Thyroid gland (tissue), 4 donors: ENCODE measurements at regions not wholly inside any gene's neighbourhood (a gene's known extent, or its start where the extent isn't known, plus 50 kb on each side); places are given as distances from the start of the nearest gene placed in this dataset.
"Not testable (repeated sequence)": the region's sequence is repeated elsewhere in the genome, so short reads cannot be mapped to it uniquely, and the experiment has no call there.

ENCODE experiments used
- DNase-seq, 2 donors: peaks; one replicate each; pipeline ENCODE4 v3.0.0-alpha.2; 2019
- H3K27ac ChIP-seq, 3 donors: fragments of 200-600 bp; sonication (generic); 1 replicate in 2 of 3; 2 replicates in 1 of 3; pipeline ENCODE4 v1.5.1; 2016 to 2019; ENCODE audit warnings: mild to moderate bottlenecking in 1 of 3, moderate library complexity in 1 of 3
- H3K27me3 ChIP-seq: fragments of 200-600 bp; sonication (generic); one replicate; pipeline ENCODE4 v1.5.1; 2019
- H3K36me3 ChIP-seq, 2 donors: fragments of 200-600 bp; sonication (generic); one replicate each; pipeline ENCODE4 v1.5.1; 2016 to 2019
- H3K4me1 ChIP-seq, 2 donors: fragments of 200-600 bp; sonication (generic); one replicate each; pipeline ENCODE4 v1.5.1; 2017 to 2019
- H3K4me3 ChIP-seq, 3 donors: fragments of 200-600 bp; sonication (generic); replicated peaks in 1 of 3; 1 replicate in 2 of 3; 2 replicates in 1 of 3; pipeline ENCODE4 v1.5.1; 2016; ENCODE audit warnings: mild to moderate bottlenecking in 1 of 3
- H3K9me3 ChIP-seq: fragments of 200-600 bp; sonication (generic); one replicate; pipeline ENCODE4 v1.5.1; 2017
- POLR2A ChIP-seq, 2 donors: fragments of 450-650 bp; IDR thresholded peaks; one replicate each; pipeline ENCODE4 v1.6.1; 2017; ENCODE audit warnings: antibody characterized with exemption in 2 of 2, mild to moderate bottlenecking in 2 of 2, moderate library complexity in 1 of 2
- WGBS, 2 donors: methylation state at CpG; one replicate each; pipeline ENCODE4 v1.1.5; 2017; 5-methylcytosine and 5-hydroxymethylcytosine counted together
- intact Hi-C: fragments of 100-400 bp; cut with DNase I; formaldehyde crosslinking; loops from one replicate; pipeline ENCODE4 v1.15.1; 2023
- TF ChIP-seq, protein P1 (sequence below), 6 experiments: fragments of 200-600 bp in 3 of 6; fragments of 450-650 bp in 3 of 6; sonication (generic) in 3 of 6; IDR thresholded peaks; one replicate each; pipeline ENCODE4 v1.5.1; 2016 to 2019; ENCODE audit warnings: antibody characterized with exemption in 6 of 6, mild to moderate bottlenecking in 2 of 6, inconsistent platforms in 1 of 6, moderate library complexity in 1 of 6

DNA sequence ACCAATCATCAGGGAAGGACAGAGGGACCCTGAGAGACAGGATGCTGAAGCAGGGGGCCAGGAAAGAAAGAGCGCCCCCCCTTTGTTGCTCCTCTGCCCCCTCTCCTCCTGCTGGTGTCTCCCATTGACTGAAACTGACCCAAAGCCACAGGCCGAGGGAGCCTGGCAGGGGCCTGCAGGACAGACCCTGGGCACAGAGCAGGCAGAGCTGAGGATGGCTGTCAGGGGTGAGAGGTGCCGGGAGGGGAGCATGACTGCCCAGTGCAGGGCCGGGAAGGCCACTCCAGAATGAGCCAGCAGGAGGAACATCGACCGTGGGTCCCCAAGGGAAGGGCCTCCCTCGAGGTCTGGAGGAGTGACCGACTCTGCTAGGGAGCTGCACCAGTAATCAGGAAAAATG is 427.8 kb downstream of the PREX1 start:
- Histone ChIP-seq H3K4me3 (no peak overlapping the region), H3K4me1 (no peaks in the 10 kb centered on the region), H3K36me3 (no peaks in the 10 kb centered on the region), H3K27me3 (no peaks in the 10 kb centered on the region), H3K27ac (no peak overlapping the region), H3K9me3 (no peaks in the 10 kb centered on the region)
- TF ChIP-seq, protein P1, sequence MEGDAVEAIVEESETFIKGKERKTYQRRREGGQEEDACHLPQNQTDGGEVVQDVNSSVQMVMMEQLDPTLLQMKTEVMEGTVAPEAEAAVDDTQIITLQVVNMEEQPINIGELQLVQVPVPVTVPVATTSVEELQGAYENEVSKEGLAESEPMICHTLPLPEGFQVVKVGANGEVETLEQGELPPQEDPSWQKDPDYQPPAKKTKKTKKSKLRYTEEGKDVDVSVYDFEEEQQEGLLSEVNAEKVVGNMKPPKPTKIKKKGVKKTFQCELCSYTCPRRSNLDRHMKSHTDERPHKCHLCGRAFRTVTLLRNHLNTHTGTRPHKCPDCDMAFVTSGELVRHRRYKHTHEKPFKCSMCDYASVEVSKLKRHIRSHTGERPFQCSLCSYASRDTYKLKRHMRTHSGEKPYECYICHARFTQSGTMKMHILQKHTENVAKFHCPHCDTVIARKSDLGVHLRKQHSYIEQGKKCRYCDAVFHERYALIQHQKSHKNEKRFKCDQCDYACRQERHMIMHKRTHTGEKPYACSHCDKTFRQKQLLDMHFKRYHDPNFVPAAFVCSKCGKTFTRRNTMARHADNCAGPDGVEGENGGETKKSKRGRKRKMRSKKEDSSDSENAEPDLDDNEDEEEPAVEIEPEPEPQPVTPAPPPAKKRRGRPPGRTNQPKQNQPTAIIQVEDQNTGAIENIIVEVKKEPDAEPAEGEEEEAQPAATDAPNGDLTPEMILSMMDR (IDR thresholded peaks at IDR 0.05): no peak
- TF ChIP-seq POLR2A (IDR thresholded peaks at IDR 0.05): no peak
- 82 to 87% methylated on average over 3 to 6 of the region's 8 CpGs for WGBS, 2 donors
- intact Hi-C loops: no loop called here
- DNase-seq: no peak

DNA sequence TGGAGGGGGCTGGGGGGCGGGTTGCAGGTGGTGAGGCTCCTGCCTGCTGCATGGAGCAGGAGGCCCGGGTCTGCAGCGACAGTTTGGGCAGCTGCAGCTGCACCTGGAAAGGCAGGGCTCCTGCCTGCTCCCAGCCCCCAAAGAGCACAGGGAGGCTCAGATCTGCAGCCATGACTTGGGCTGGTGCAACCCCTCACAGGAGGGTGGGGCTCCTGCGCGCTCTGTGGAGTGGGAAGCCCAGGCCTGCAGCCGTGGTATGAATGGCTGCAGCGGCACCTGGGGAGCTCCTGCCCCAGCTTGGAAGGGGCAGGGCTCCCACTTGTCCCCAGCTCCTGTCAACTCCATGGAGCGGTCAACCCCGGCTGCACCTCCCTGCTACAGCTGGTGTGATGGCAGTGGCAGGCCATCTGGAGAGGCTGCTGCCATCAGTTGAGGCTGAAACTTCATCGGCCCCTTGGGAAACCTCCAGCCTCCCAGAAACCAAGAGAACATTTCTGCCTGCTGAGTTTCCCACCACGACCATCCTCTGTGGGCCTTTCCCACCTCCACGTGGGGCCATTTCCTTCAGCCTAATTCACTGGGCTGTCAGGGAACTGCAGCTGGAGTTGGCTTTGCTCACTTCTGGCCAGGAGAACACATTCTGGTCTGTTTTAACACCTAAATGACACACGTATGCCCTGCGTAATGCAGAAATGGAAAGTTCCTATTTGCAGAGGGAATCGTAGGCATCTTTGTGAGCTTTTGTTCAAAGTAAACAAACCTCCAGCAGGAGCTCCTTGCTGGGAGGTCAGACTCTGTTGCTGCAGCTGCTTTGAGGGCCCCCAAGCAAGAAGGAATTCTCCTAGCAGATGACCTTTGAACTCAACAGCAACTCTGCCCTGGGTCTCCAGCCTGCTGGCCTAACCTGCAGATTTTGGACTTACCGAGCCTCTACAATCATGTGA is 429.0 kb downstream of the PREX1 start:
- Histone ChIP-seq H3K36me3 (no peaks in the 10 kb centered on the region), H3K27ac (no peak overlapping the region), H3K27me3 (no peaks in the 10 kb centered on the region), H3K4me1 (no peaks in the 10 kb centered on the region), H3K4me3 (no peak overlapping the region), H3K9me3 (no peaks in the 10 kb centered on the region)
- WGBS, 2 donors: 67 to 69% methylated on average over 7 to 8 of the region's 16 CpGs
- TF ChIP-seq POLR2A (IDR thresholded peaks at IDR 0.05): no peak
- TF ChIP-seq, protein P1 (IDR thresholded peaks at IDR 0.05): no peak
- intact Hi-C loops: no loop called here
- no peak for DNase-seq

DNA sequence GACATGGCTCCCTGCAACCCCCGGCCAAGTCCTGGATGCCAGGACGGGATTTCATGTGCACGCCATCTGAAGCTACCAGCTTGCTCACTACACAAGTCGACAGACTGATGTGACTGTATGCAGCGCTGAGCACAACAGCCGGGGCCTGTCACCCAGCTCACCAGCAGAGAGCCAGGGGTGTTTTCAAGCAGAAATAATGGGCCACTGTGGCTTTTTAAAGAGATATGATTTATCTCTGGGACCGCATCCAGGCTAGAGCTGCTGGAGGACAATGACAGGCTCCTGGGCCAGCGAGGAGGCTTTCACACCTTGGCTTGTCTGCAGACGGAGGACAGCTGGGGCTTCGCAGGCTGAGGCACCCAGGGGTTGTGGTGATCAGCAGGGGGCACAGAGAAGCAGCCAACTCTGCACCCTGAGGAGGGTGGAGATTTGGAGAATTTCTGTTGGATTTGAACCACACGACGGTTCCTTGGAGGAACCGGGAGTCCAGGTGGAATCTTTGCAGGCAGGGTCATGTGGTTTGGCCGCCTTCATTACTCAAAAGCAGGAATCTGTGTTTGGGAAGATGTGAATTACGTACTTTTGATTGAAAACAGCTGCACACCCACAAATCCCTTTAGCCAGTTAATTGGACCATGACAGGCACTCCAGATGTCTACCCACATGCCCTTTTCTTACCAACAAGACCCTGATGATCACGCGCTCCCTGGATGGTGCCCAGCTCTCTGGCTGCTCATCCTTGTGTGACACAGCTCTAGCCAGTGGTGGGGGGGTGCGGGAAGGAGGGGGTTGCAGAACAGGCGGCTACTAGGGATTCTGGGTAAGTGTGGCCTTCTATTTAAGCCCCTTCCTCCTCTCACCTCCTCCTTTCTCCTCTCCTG is 430.6 kb downstream of the PREX1 start:
- DNase-seq: peak in 1 of 2 donors; percentile 13
- H3K9me3 ChIP-seq, H3K4me1 ChIP-seq, intact Hi-C loops, H3K4me3 ChIP-seq, H3K36me3 ChIP-seq, H3K27me3 ChIP-seq, H3K27ac ChIP-seq: not testable (repeated sequence)
- WGBS, 2 donors: 75 to 78% methylated on average over 17 to 19 of the region's 19 CpGs

DNA sequence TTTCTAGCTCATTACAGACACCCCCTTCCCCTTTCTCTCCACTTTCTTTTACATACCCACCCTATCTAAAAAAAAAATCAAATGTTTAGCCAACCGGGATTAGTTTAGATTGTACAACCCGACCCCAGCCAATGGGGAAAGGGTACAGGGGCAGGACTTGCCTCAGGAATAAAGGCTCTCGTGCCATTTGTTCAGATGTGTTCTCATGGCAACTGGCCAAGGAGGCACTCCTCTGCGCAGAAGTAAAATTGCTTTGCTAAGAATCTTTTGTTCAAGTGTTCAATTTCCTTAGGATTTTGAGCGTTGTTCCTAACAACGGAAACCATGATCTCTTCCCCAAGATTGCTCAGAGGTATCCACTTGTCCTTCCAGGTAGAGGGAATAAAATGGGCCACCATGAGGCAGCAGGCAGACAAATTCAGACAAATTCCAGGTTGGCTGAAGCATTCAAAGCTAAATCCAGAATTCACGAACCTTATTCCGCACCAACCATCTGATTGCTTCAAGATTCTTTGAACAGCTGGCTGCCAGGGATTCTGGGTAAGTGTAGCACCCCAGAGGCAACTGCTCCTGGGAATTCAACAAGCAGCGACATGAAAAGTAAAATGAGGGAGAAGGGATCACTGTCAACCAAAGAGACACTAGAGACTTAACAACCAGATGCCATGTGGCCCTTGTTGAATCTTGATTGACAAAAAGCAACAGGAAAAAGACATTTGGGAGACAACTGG is 431.8 kb downstream of the PREX1 start:
- H3K4me3 ChIP-seq: no peak overlapping the region
- WGBS, 2 donors: 47 to 57% methylated on average over 9 of the region's 9 CpGs
- intact Hi-C loops: no loop called here
- no peak overlapping the region for H3K27ac ChIP-seq
- no peaks in the 10 kb centered on the region for H3K4me1 ChIP-seq
- no peak for DNase-seq
- no peak for TF ChIP-seq POLR2A (IDR thresholded peaks at IDR 0.05)
- TF ChIP-seq, protein P1 (IDR thresholded peaks at IDR 0.05): no peak
- no peaks in the 10 kb centered on the region for H3K36me3 ChIP-seq
- no peaks in the 10 kb centered on the region for H3K9me3 ChIP-seq
- H3K27me3 ChIP-seq: no peaks in the 10 kb centered on the region

DNA sequence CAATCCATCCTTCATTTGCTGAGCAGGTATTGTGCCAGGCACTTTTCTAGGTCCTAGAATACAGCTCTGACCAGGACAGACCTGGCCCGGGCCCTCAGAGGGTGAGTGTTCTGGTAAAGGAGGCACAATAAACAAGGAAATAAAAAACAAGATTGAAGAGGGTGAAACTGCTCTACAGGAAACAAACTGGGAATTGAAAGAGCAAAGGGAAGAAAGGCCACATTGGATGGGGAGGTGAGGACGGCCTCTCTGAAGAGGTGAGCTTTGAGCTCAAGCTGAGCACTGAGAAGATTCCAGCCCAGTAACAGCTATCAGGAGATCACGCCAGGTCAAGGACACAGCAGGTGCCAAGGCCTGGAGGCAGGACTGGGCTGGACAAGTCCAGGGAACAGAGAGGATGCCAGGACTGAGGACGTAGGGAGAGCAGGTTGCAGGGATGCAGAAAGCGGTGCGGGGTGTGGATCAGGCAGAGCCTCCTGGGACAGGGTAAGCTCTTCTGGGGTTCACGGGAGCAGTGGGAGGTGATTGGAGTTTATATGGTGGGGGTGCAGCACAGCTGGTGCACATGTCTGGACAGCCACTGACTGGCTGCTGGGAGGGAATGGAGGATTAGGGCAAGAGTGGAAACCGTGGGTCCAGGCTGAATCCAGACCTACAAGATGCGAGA is 433.3 kb downstream of the PREX1 start:
- no peak for DNase-seq
- intact Hi-C loops: no loop called here
- Histone ChIP-seq H3K27me3 (no peaks in the 10 kb centered on the region), H3K36me3 (no peaks in the 10 kb centered on the region), H3K27ac (no peak overlapping the region), H3K4me1 (no peaks in the 10 kb centered on the region), H3K9me3 (no peaks in the 10 kb centered on the region), H3K4me3 (no peak overlapping the region)
- WGBS, 2 donors: 84 to 91% methylated on average over 9 of the region's 9 CpGs
- no peak for TF ChIP-seq POLR2A (IDR thresholded peaks at IDR 0.05)
